Body of pancreas (tissue), 4 donors: ENCODE measurements at regions not wholly inside any gene's neighbourhood (a gene's known extent, or its start where the extent isn't known, plus 50 kb on each side); places are given as distances from the start of the nearest gene placed in this dataset.
"Not testable (repeated sequence)": the region's sequence is repeated elsewhere in the genome, so short reads cannot be mapped to it uniquely, and the experiment has no call there.

Experiments used
- CTCF ChIP-seq, 7 experiments: fragments of 450-650 bp in 4 of 7; fragments of 200-600 bp in 3 of 7; sonication (generic) in 3 of 7; IDR thresholded peaks; one replicate each; pipeline ENCODE4 v1.5.1; 2016 to 2019; ENCODE audit warnings: antibody characterized with exemption in 7 of 7
- POLR2A ChIP-seq, 3 donors: fragments of 450-650 bp; IDR thresholded peaks; one replicate each; pipeline ENCODE4 v1.6.1; 2016; ENCODE audit warnings: antibody characterized with exemption in 3 of 3, mild to moderate bottlenecking in 2 of 3

DNA sequence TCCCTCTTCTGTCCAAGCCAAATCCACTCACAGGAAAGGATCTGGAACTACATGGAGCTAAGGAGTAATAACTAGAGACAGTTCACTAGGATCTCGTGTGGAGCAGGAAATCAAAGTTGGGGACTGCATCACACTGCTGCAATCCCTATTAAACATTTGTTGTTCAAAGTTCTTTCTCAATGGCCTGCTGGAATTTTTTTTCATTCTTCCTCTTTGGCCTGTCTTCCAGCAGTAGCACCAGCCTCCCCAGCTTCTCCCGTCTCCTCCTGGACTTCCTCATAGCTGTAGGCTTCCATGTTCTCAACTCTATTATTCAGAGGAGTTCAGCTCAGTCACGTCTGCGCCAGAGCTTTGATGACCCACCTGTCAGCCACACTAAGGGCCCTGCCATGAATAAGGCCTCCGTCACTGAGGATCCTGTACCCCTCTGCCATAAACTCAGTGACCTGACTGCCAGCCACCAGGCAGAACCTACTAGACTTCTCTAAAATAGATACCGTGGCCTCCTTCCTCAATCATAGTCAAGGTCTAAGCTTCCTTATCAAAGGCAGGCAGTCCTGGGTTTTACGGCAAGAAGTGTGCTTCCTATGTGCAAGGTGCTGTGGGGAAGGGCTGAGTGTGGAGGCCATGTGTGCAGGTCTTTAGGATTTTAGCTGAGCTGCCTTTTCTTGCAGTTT, 60.9 kb upstream of the PLGLB2 start:
- TF ChIP-seq CTCF, POLR2A (IDR thresholded peaks at IDR 0.05): not testable (repeated sequence)
